Endothelial cell of umbilical vein (primary cell): ENCODE measurements at regions not wholly inside any gene's neighbourhood (a gene's known extent, or its start where the extent isn't known, plus 50 kb on each side); places are given as distances from the start of the nearest gene placed in this dataset.

ENCODE experiments used
- BruUV-seq: library from RNA; stranded (reverse); fragments of 400-500 nt; replicated peaks from 2 replicates; lab custom pipeline; 2021; lab: Mats Ljungman, UMichigan
- CTCF ChIA-PET: fragments of 300-600, 350-600 bp; sonication (Branson Sonifier 250); formaldehyde crosslinking; loops from one replicate; lab custom pipeline; 2021; ENCODE audit warnings: antibody characterized with exemption, inconsistent platforms; lab: Charles Lee
- POLR2A ChIA-PET: fragments of 300-600, 350-600 bp; sonication (Branson Sonifier 250); formaldehyde crosslinking; loops from one replicate; lab custom pipeline; 2021; ENCODE audit warnings: antibody characterized with exemption, inconsistent platforms; lab: Charles Lee
- DNase-seq: peaks from one replicate; pipeline ENCODE4 v3.0.0-alpha.2; 2011; ENCODE audit warnings: low read depth, low spot score
- FAIRE-seq: peaks from 2 replicates; lab custom pipeline; 2011; peaks lifted over from hg19 to GRCh38; lab: Jason Lieb, UNC
- H2AFZ ChIP-seq: 2 replicates; pipeline ENCODE4 v1.6.0; 2012; ENCODE audit warnings: low read depth, low read length, control low read depth, inconsistent platforms
- H3K27ac ChIP-seq: 2 replicates; pipeline ENCODE4 v1.5.1; 2011; ENCODE audit warnings: low read depth, mild to moderate bottlenecking, control low read depth, low read length, moderate library complexity; ENCODE audit not compliant: insufficient read depth
- H3K27me3 ChIP-seq, 2 experiments: 2 replicates each; pipeline versions ENCODE4 v1.6.0 to v1.6.1; 2011; ENCODE audit warnings: low read length in 2 of 2, mixed read lengths in 1 of 2; ENCODE audit not compliant: control insufficient read depth in 2 of 2, insufficient read depth in 2 of 2
- H3K36me3 ChIP-seq, 2 experiments: 2 replicates in 1 of 2; 3 replicates in 1 of 2; pipeline ENCODE4 v1.5.1; 2011; ENCODE audit warnings: low read length in 2 of 2, mild to moderate bottlenecking in 1 of 2, moderate library complexity in 1 of 2; ENCODE audit not compliant: control insufficient read depth in 2 of 2, insufficient read depth in 2 of 2; ENCODE audit errors: extremely low read depth in 1 of 2
- H3K4me1 ChIP-seq: 3 replicates; pipeline ENCODE4 v1.5.1; 2011; ENCODE audit warnings: mild to moderate bottlenecking, low read length; ENCODE audit not compliant: control insufficient read depth, insufficient read depth; ENCODE audit errors: extremely low read depth
- H3K4me2 ChIP-seq: 2 replicates; pipeline ENCODE4 v1.6.1; 2011; ENCODE audit warnings: low read length, control low read depth, mixed read lengths; ENCODE audit not compliant: insufficient read depth
- H3K4me3 ChIP-seq, 3 experiments: fragments of 200-600 bp in 1 of 3; sonication (generic), shearing (Covaris generic) in 1 of 3; replicated peaks in 1 of 3; 2 replicates each; pipeline ENCODE4 v1.5.1; 2011 to 2016; ENCODE audit warnings: control low read depth in 3 of 3, low read length in 3 of 3, mild to moderate bottlenecking in 2 of 3, inconsistent platforms in 1 of 3, low read depth in 1 of 3, moderate library complexity in 1 of 3; ENCODE audit not compliant: insufficient read depth in 1 of 3
- H3K79me2 ChIP-seq: 2 replicates; pipeline ENCODE4 v1.6.0; 2012; ENCODE audit warnings: low read length, inconsistent platforms; ENCODE audit not compliant: control insufficient read depth, insufficient read depth
- H3K9ac ChIP-seq: replicated peaks from 2 replicates; pipeline ENCODE3; 2011; ENCODE audit warnings: low read length, control low read depth; ENCODE audit not compliant: insufficient read depth; ENCODE audit errors: extremely low read depth
- H3K9me1 ChIP-seq: replicated peaks from 3 replicates; pipeline ENCODE4 v1.6.0; 2011; ENCODE audit warnings: mild to moderate bottlenecking, low read length; ENCODE audit not compliant: control insufficient read depth, insufficient read depth; ENCODE audit errors: extremely low read depth
- H3K9me3 ChIP-seq: replicated peaks from 2 replicates; pipeline ENCODE4 v1.5.1; 2012; ENCODE audit warnings: low read length, inconsistent platforms; ENCODE audit not compliant: control insufficient read depth, insufficient read depth
- H4K20me1 ChIP-seq: replicated peaks from 2 replicates; pipeline ENCODE3; 2011; ENCODE audit warnings: mild to moderate bottlenecking, low read length; ENCODE audit not compliant: control insufficient read depth, insufficient read depth; ENCODE audit errors: extremely low read depth
- EZH2 ChIP-seq: IDR thresholded peaks from 2 replicates; pipeline ENCODE4 v1.6.1; 2012; ENCODE audit warnings: borderline replicate concordance, low read depth, mild to moderate bottlenecking, moderate library complexity, low read length, inconsistent platforms; ENCODE audit not compliant: severe bottlenecking
- FOS ChIP-seq: IDR thresholded peaks from 2 replicates; pipeline ENCODE4 v1.6.1; 2011; ENCODE audit warnings: mild to moderate bottlenecking, low read length, moderate library complexity, borderline replicate concordance; ENCODE audit not compliant: insufficient read depth
- GATA2 ChIP-seq: IDR thresholded peaks from 2 replicates; pipeline ENCODE4 v1.7.0; 2011; ENCODE audit warnings: low read depth, mild to moderate bottlenecking, moderate library complexity, mixed read lengths, low read length; ENCODE audit not compliant: insufficient read length, insufficient read depth
- JUN ChIP-seq: IDR thresholded peaks from 2 replicates; pipeline ENCODE4 v1.6.1; 2011; ENCODE audit warnings: borderline replicate concordance, low read depth; ENCODE audit not compliant: insufficient read length, insufficient read depth
- MYC ChIP-seq: IDR thresholded peaks from one replicate; pipeline ENCODE4 v1.6.1; 2011; ENCODE audit warnings: mild to moderate bottlenecking, low read depth, low read length
- POLR2A ChIP-seq: IDR thresholded peaks from 2 replicates; pipeline ENCODE4 v1.6.1; 2012; ENCODE audit warnings: low read depth, mild to moderate bottlenecking, control low read depth, low read length
- POLR2AphosphoS5 ChIP-seq: IDR thresholded peaks from 2 replicates; pipeline ENCODE4 v1.6.1; 2012; ENCODE audit warnings: low read depth, mild to moderate bottlenecking, control low read depth, low read length, moderate library complexity; ENCODE audit not compliant: insufficient read depth
- dilution Hi-C: fragments of 300-500 bp; cut with MboI; formaldehyde crosslinking; loops from one replicate; pipeline ENCODE4 v1.15.0; 2019; ENCODE audit warnings: low sequenced_read_pairs; ENCODE audit not compliant: extremely low pct_ligation_motif_present
- intact Hi-C: fragments of 100-400 bp; cut with micrococcal nuclease; formaldehyde crosslinking; loops from one replicate; pipeline ENCODE4 v1.10.0; 2022
- TF ChIP-seq, protein P1 (sequence below): IDR thresholded peaks from 2 replicates; pipeline ENCODE4 v1.6.1; 2011; ENCODE audit not compliant: insufficient read depth, insufficient read length
- TF ChIP-seq, protein P2 (sequence below), 2 donors: IDR thresholded peaks; 1 replicate in 1 of 2; 2 replicates in 1 of 2; pipeline ENCODE4 v1.5.1; 2011; ENCODE audit warnings: low read length in 2 of 2, mild to moderate bottlenecking in 2 of 2, moderate library complexity in 2 of 2, control low read depth in 1 of 2, inconsistent platforms in 1 of 2, low read depth in 1 of 2; ENCODE audit not compliant: insufficient read depth in 1 of 2; ENCODE audit errors: extremely low read depth in 1 of 2

DNA sequence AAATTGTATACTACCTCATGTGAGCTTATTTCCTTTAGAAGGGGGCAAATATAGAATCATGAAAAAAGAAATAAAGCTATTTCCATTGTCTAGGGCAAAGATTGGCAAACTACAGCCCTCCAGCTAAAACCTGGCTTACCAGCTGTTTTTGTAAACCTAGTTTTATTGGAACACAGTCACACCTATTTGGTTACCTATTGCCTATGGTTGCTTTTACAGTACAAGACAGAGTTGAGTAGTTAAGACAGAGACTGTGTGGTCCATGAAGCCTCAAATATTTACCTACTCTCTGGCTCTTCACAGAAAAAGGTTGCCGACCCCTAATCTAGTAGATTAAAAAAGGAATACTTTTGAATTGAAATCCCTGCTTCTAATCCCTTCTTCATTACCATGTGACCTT, 88.8 kb upstream of the ENPP6 start:
- TF ChIP-seq, protein P1, sequence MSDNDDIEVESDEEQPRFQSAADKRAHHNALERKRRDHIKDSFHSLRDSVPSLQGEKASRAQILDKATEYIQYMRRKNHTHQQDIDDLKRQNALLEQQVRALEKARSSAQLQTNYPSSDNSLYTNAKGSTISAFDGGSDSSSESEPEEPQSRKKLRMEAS: no peak
- TF ChIP-seq GATA2 (no peak), POLR2A (no peak), FOS (no peak), POLR2AphosphoS5 (no peak), MYC (no peak), EZH2 (no peak), JUN (no peak)
- TF ChIP-seq, protein P2, sequence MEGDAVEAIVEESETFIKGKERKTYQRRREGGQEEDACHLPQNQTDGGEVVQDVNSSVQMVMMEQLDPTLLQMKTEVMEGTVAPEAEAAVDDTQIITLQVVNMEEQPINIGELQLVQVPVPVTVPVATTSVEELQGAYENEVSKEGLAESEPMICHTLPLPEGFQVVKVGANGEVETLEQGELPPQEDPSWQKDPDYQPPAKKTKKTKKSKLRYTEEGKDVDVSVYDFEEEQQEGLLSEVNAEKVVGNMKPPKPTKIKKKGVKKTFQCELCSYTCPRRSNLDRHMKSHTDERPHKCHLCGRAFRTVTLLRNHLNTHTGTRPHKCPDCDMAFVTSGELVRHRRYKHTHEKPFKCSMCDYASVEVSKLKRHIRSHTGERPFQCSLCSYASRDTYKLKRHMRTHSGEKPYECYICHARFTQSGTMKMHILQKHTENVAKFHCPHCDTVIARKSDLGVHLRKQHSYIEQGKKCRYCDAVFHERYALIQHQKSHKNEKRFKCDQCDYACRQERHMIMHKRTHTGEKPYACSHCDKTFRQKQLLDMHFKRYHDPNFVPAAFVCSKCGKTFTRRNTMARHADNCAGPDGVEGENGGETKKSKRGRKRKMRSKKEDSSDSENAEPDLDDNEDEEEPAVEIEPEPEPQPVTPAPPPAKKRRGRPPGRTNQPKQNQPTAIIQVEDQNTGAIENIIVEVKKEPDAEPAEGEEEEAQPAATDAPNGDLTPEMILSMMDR (IDR thresholded peaks at IDR 0.05; ENCODE audit: extremely low read depth in 1 of 2, insufficient read depth in 1 of 2, low read depth in 1 of 2, low read length in 2 of 2): no peak
- dilution Hi-C loops: no loop called here
- Histone ChIP-seq H3K9me1 (no peaks in the 10 kb centered on the region), H3K4me2 (no peak overlapping the region), H2AFZ (no peak overlapping the region), H3K79me2 (no peaks in the 10 kb centered on the region), H3K9me3 (no peaks in the 10 kb centered on the region), H3K4me3 (no peak overlapping the region), H3K36me3 (no peaks in the 10 kb centered on the region), H3K4me1 (no peaks in the 10 kb centered on the region), H3K27ac (no peak overlapping the region), H4K20me1 (no peaks in the 10 kb centered on the region), H3K27me3 (no peaks in the 10 kb centered on the region), H3K9ac (no peak overlapping the region)
- ChIA-PET CTCF (interaction anchor here (0.8 to 1.3 kb wide), 3 partner anchors 19 to 35 kb away, joined by 3 read pairs; no protein-coding TSS in a partner anchor), POLR2A (interaction anchor here (0.6 kb wide), 1 partner anchor 733 kb away, joined by 3 read pairs; no protein-coding TSS in a partner anchor)
- no TSS peak for BruUV-seq
- FAIRE-seq (no peak), DNase-seq (no peak)
- intact Hi-C loops: no loop called here
